Tibial nerve (tissue), 4 donors: ENCODE measurements at regions not wholly inside any gene's neighbourhood (a gene's known extent, or its start where the extent isn't known, plus 50 kb on each side); places are given as distances from the start of the nearest gene placed in this dataset.

Source experiments
- DNase-seq, 2 donors: peaks; one replicate each; pipeline ENCODE4 v3.0.0-alpha.2; 2019; ENCODE audit warnings: low spot score in 2 of 2
- H3K27ac ChIP-seq, 4 donors: fragments of 200-600 bp; sonication (generic) in 3 of 4; one replicate each; pipeline ENCODE4 v1.5.1; 2017 to 2019; ENCODE audit warnings: mild to moderate bottlenecking in 1 of 4
- H3K27me3 ChIP-seq, 2 donors: fragments of 200-600 bp; sonication (generic) in 1 of 2; one replicate each; pipeline versions ENCODE4 v1.5.1 to v1.6.0; 2017 to 2019
- H3K36me3 ChIP-seq, 3 donors: fragments of 200-600 bp; sonication (generic); one replicate each; pipeline ENCODE4 v1.5.1; 2018 to 2019
- H3K4me1 ChIP-seq, 4 donors: fragments of 200-600 bp; sonication (generic) in 3 of 4; one replicate each; pipeline ENCODE4 v1.5.1; 2017 to 2019
- H3K4me3 ChIP-seq, 4 donors: fragments of 200-600 bp; sonication (generic) in 3 of 4; one replicate each; pipeline ENCODE4 v1.5.1; 2017 to 2019; ENCODE audit warnings: mild to moderate bottlenecking in 1 of 4, moderate library complexity in 1 of 4
- H3K9me3 ChIP-seq, 4 donors: fragments of 200-600 bp; sonication (generic) in 3 of 4; one replicate each; pipeline ENCODE4 v1.5.1; 2017 to 2019
- CTCF ChIP-seq, 5 experiments: fragments of 200-600 bp in 3 of 5; fragments of 450-650 bp in 2 of 5; sonication (generic) in 3 of 5; IDR thresholded peaks; one replicate each; pipeline ENCODE4 v1.5.1; 2016 to 2019; ENCODE audit warnings: antibody characterized with exemption in 5 of 5, mild to moderate bottlenecking in 3 of 5, moderate library complexity in 2 of 5
- EP300 ChIP-seq, 2 donors: sonication (generic); formaldehyde crosslinking; IDR thresholded peaks; one replicate each; pipeline ENCODE4 v1.6.1; 2017; ENCODE audit warnings: antibody characterized with exemption in 2 of 2, mild to moderate bottlenecking in 1 of 2
- POLR2A ChIP-seq, 2 donors: fragments of 450-650 bp; IDR thresholded peaks; one replicate each; pipeline ENCODE4 v1.6.1; 2017; ENCODE audit warnings: antibody characterized with exemption in 2 of 2, mild to moderate bottlenecking in 2 of 2, moderate library complexity in 2 of 2
- WGBS, 2 donors: methylation state at CpG; one replicate each; pipeline ENCODE4 v1.1.5; 2018; 5-methylcytosine and 5-hydroxymethylcytosine counted together

GRCh38 chr12:102542816-102543440, 62.6 kb upstream of the IGF1 start:
- Histone ChIP-seq H3K4me1 (no peaks in the 10 kb centered on the region), H3K4me3 (no peak overlapping the region), H3K9me3 (no peaks in the 10 kb centered on the region), H3K27me3 (no peaks in the 10 kb centered on the region), H3K36me3 (no peaks in the 10 kb centered on the region), H3K27ac (no peak overlapping the region)
- DNase-seq = no peak
- WGBS, 2 donors = 38 to 50% methylated on average over 6 of the region's 6 CpGs
- no peak for TF ChIP-seq CTCF (IDR thresholded peaks at IDR 0.05)
- TF ChIP-seq POLR2A (IDR thresholded peaks at IDR 0.05) = no peak
- TF ChIP-seq EP300 (IDR thresholded peaks at IDR 0.05) = no peak

- Histone ChIP-seq H3K27me3 (no peaks in the 10 kb centered on the region), H3K27ac (no peak overlapping the region), H3K4me1 (no peaks in the 10 kb centered on the region), H3K4me3 (no peak overlapping the region), H3K9me3 (no peaks in the 10 kb centered on the region), H3K36me3 (no peaks in the 10 kb centered on the region)
- no peak for DNase-seq
- TF ChIP-seq POLR2A (IDR thresholded peaks at IDR 0.05) (no peak), CTCF (IDR thresholded peaks at IDR 0.05) (no peak), EP300 (IDR thresholded peaks at IDR 0.05) (no peak)
- WGBS, 2 donors = 60% methylated on average over 3 of the region's 3 CpGs
Measured at GRCh38 chr12:102540815-102541385, 60.5 kb upstream of the IGF1 start.

- 48 to 54% methylated on average over 10 of the region's 10 CpGs for WGBS, 2 donors
- H3K4me3 ChIP-seq = no peak overlapping the region
- H3K27ac ChIP-seq = no peak overlapping the region
Measured at GRCh38 chr12:102539651-102540553, 59.5 kb upstream of the IGF1 start.

GRCh38 chr12:102535306-102535705, 54.9 kb upstream of the IGF1 start:
- DNase-seq = no peak
- TF ChIP-seq CTCF (IDR thresholded peaks at IDR 0.05) (no peak), EP300 (IDR thresholded peaks at IDR 0.05) (no peak), POLR2A (IDR thresholded peaks at IDR 0.05) (no peak)
- H3K27ac ChIP-seq = no peak overlapping the region
- no peaks in the 10 kb centered on the region for H3K9me3 ChIP-seq
- no peaks in the 10 kb centered on the region for H3K4me1 ChIP-seq
- H3K27me3 ChIP-seq = no peaks in the 10 kb centered on the region
- 82 to 89% methylated on average over 8 of the region's 8 CpGs for WGBS, 2 donors
- H3K4me3 ChIP-seq = no peak overlapping the region
- no peaks in the 10 kb centered on the region for H3K36me3 ChIP-seq

More at GRCh38 chr12:102539651-102540553, 59.5 kb upstream of the IGF1 start:
- no peak for DNase-seq
- no peak for TF ChIP-seq CTCF (IDR thresholded peaks at IDR 0.05)
- no peak for TF ChIP-seq POLR2A (IDR thresholded peaks at IDR 0.05)
- no peak for TF ChIP-seq EP300 (IDR thresholded peaks at IDR 0.05)
- Histone ChIP-seq H3K9me3 (no peaks in the 10 kb centered on the region), H3K36me3 (no peaks in the 10 kb centered on the region), H3K27me3 (no peaks in the 10 kb centered on the region), H3K4me1 (no peaks in the 10 kb centered on the region)

- TF ChIP-seq CTCF (IDR thresholded peaks at IDR 0.05) (no peak), EP300 (IDR thresholded peaks at IDR 0.05) (no peak), POLR2A (IDR thresholded peaks at IDR 0.05) (no peak)
- 64 to 74% methylated on average over 9 to 13 of the region's 13 CpGs for WGBS, 2 donors
- DNase-seq = no peak
- no peaks in the 10 kb centered on the region for H3K9me3 ChIP-seq
- no peaks in the 10 kb centered on the region for H3K4me1 ChIP-seq
- no peak overlapping the region for H3K4me3 ChIP-seq
- no peak overlapping the region for H3K27ac ChIP-seq
- no peaks in the 10 kb centered on the region for H3K27me3 ChIP-seq
- H3K36me3 ChIP-seq = no peaks in the 10 kb centered on the region
Measured at GRCh38 chr12:102534899-102535298, 54.5 kb upstream of the IGF1 start.
